GM10248 (cell line): ENCODE measurements at regions not wholly inside any gene's neighbourhood (a gene's known extent, or its start where the extent isn't known, plus 50 kb on each side); places are given as distances from the start of the nearest gene placed in this dataset.

Source experiments
- CTCF ChIA-PET: fragments of 300-600 bp; sonication (Branson Sonifier 250); formaldehyde crosslinking; extraction: SDS; loops from one replicate; lab custom pipeline; 2021; ENCODE audit warnings: antibody characterized with exemption; lab: Yijun Ruan, JAX
- POLR2A ChIA-PET: fragments of 350-650 bp; sonication (Branson Sonifier 250); formaldehyde crosslinking; extraction: SDS; loops from one replicate; lab custom pipeline; 2020; ENCODE audit warnings: antibody characterized with exemption; lab: Yijun Ruan, JAX
- DNase-seq: peaks from one replicate; pipeline ENCODE4 v3.0.0; 2012; ENCODE audit errors: extremely low spot score
- TF ChIP-seq, protein P1 (sequence below): IDR thresholded peaks from 2 replicates; pipeline ENCODE4 v1.5.1; 2012; ENCODE audit warnings: mild to moderate bottlenecking, low read depth; ENCODE audit errors: extremely low read depth, missing control alignments, control extremely low read depth

DNA sequence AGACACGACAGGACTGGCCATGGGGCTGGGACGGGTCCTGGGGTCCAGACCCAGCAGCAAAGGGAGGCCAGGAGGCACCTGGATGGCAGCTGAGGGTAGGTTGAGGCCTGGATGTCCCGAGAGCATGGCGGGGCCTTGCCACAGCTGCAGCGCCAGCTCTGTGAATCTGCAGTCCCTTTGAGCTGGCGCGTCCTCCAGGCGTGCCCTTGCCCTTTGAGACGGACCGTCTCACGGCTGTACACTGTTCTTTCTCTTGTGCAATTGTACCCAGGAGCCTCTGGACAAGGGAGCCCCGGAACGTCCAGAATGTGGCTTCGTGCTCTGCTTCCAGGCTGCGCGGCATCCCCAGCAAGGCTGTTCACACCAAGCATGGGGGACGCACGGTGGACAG is 69.5 kb upstream of the CIBAR2 start:
- DNase-seq: no peak
- ChIA-PET CTCF (interaction anchor here (1.6 kb wide), 1 partner anchor 71 kb away, joined by 3 read pairs; no protein-coding TSS in a partner anchor), POLR2A (no interaction called here)
- TF ChIP-seq, protein P1, sequence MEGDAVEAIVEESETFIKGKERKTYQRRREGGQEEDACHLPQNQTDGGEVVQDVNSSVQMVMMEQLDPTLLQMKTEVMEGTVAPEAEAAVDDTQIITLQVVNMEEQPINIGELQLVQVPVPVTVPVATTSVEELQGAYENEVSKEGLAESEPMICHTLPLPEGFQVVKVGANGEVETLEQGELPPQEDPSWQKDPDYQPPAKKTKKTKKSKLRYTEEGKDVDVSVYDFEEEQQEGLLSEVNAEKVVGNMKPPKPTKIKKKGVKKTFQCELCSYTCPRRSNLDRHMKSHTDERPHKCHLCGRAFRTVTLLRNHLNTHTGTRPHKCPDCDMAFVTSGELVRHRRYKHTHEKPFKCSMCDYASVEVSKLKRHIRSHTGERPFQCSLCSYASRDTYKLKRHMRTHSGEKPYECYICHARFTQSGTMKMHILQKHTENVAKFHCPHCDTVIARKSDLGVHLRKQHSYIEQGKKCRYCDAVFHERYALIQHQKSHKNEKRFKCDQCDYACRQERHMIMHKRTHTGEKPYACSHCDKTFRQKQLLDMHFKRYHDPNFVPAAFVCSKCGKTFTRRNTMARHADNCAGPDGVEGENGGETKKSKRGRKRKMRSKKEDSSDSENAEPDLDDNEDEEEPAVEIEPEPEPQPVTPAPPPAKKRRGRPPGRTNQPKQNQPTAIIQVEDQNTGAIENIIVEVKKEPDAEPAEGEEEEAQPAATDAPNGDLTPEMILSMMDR: no peak

DNA sequence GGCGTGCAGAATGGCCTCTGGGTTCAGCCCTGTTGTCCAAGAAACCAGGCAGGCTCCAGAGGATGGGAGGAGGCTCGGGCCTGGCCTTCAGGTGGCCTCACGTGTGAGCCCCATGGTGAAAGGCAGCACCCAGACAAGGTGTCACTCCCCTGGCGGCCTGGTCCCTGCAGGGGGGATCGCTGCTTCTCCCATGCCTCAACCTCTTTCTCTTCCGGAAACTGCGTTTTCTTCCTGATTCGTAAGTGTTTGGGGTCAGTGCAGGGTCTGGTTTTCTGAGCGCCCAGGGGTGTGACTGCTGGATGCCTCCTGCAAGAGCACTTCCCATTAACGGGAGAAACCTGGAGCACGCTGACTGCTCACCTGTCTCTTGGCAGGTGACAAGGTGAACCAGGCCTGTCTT is 70.0 kb upstream of the CIBAR2 start:
- no peak for DNase-seq
- ChIA-PET CTCF (no interaction called here), POLR2A (no interaction called here)
- TF ChIP-seq, protein P1: no peak

DNA sequence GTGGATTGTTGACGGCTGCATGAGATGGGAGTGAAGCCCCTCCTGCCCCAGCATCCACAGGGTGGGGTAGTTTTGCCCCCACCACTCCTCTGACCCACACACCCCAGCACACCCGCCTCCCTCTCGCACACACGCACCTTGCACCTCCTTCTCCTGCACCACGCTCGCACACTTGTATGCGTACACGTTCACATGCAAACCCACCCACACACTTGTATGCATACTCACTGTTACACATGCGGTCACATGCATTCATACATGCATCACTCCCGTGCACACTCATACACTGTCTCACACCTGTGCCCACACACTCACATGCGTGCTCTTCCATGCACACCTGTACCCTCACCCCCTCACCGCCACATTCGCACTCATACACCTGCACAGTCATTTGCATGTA is 70.5 kb upstream of the CIBAR2 start:
- POLR2A ChIA-PET: no interaction called here
- TF ChIP-seq, protein P1: no peak
- no peak for DNase-seq
- CTCF ChIA-PET: no interaction called here

DNA sequence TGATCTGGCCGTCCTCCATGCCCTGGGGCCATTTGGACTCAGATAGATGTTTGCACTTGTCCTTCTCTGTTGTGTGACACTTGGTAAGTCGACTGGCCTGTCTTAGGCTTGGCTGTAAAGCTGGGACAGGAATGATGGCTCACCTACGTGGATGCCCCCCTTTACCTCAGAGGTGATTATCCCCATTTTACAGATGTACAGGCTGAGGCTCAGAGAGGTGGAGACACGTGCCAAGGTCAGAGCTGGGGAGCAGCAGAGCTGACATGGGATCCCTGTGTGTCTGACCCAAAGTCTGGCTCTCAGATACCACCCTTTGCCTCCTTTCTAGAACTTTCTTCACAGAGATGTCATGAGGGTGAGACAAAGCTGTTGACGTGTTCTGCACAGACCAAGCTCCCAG is 71.3 kb upstream of the CIBAR2 start:
- POLR2A ChIA-PET: no interaction called here
- CTCF ChIA-PET: interaction anchor here (2.2 kb wide), 1 partner anchor 11 kb away, joined by 6 read pairs; no protein-coding TSS in a partner anchor
- no peak for DNase-seq
- TF ChIP-seq, protein P1: no peak

DNA sequence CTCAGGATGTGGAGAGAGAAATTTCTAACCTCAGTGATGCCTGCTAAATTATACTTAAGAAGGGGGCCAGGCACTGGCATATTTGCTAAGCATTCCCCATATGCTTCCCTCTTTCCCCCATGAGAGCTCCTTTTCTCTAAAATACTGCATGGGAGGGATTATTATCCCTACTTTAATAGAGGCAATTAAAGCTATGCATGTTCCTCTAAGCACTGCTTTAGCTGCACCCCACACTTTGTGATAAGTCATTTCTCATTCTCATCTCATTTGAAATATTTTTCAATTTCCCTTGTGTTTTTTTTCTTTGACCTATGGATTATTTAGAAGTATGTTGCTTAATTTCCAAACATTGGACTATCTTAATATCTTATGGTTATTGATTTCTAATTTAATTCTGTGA is 72.1 kb upstream of the CIBAR2 start:
- TF ChIP-seq, protein P1: no peak
- ChIA-PET CTCF (interaction anchor here (1.3 to 2.2 kb wide), 2 partner anchors 10 to 13 kb away, joined by 3 to 6 read pairs; no protein-coding TSS in a partner anchor), POLR2A (no interaction called here)

DNA sequence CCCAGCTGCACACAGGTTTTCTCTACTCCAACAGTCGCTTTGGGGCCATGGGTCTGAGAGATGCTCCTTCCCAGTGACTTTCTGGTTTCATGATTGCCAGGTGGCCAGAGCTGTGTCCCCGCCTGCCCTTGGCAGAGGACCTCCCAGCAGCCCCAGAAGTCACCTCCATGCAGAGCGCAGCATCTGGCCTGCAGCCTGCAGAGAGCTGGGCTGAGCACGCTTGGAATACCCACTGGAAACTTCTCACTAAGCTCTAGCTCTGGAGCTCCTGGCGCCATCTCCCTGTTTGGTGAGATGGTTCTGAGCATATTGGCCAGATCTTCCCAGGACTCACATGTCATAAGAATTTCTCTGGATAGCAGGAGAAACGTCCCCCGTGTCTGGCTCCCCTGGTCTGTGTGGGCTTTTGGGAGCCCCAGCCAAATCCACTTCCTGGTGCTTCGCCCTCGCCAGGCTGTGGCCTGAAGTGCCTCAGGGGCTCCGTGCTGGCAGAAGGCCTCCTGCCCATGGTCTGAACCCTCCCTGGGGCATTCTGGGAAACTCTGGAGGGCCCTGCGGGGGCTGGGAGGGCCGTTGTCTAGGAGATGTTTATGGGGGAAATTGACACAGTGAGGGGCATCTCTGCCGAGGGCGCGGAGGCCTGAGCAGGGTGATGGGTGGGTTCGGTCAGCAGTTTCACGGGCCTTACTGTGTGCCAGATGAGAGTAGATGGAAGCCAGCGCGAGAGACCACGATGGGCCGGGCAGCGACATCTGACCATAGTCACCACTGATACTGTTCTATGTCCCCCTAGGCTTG is 73.2 kb upstream of the CIBAR2 start:
- no peak for DNase-seq
- TF ChIP-seq, protein P1: no peak
- ChIA-PET CTCF (interaction anchor here (1.3 to 2.2 kb wide), 2 partner anchors 9 to 14 kb away, joined by 3 to 6 read pairs; no protein-coding TSS in a partner anchor), POLR2A (no interaction called here)

More for the DNA sequence above, 72.1 kb upstream of the CIBAR2 start:
- no peak for DNase-seq
